Immature natural killer cell (primary cell): ENCODE measurements at regions not wholly inside any gene's neighbourhood (a gene's known extent, or its start where the extent isn't known, plus 50 kb on each side); places are given as distances from the start of the nearest gene placed in this dataset.

Source experiments
- DNase-seq, 3 donors: peaks; one replicate each; pipeline ENCODE4 v3.0.0; 2022; ENCODE audit warnings: mixed read lengths in 1 of 3
- H3K27ac Mint-ChIP-seq, 6 donors: one replicate each; pipeline ENCODE4 v1.8.0; 2020; ENCODE audit warnings: mixed read lengths in 6 of 6, mild to moderate bottlenecking in 5 of 6, inconsistent platforms in 4 of 6, moderate library complexity in 3 of 6
- H3K27me3 Mint-ChIP-seq, 3 donors: one replicate each; pipeline ENCODE4 v1.8.0; 2020 to 2021; ENCODE audit warnings: low read depth in 3 of 3, mild to moderate bottlenecking in 3 of 3, mixed read lengths in 3 of 3, moderate library complexity in 3 of 3, inconsistent platforms in 1 of 3
- H3K36me3 Mint-ChIP-seq, 3 donors: one replicate each; pipeline ENCODE4 v1.8.0; 2020; ENCODE audit warnings: mixed read lengths in 3 of 3, inconsistent platforms in 2 of 3, mild to moderate bottlenecking in 2 of 3
- H3K4me1 Mint-ChIP-seq, 2 donors: one replicate each; pipeline ENCODE4 v1.8.0; 2020; ENCODE audit warnings: inconsistent platforms in 2 of 2, mild to moderate bottlenecking in 2 of 2, mixed read lengths in 2 of 2, moderate library complexity in 1 of 2
- H3K4me3 Mint-ChIP-seq, 5 donors: one replicate each; pipeline ENCODE4 v1.8.0; 2020; ENCODE audit warnings: mild to moderate bottlenecking in 5 of 5, mixed read lengths in 5 of 5, inconsistent platforms in 3 of 5, moderate library complexity in 3 of 5
- H3K9me3 Mint-ChIP-seq, 6 donors: one replicate each; pipeline ENCODE4 v1.8.0; 2020; ENCODE audit warnings: mild to moderate bottlenecking in 6 of 6, mixed read lengths in 6 of 6, inconsistent platforms in 4 of 6, moderate library complexity in 3 of 6

GRCh38 chr5:171675511-171675910, 110.1 kb upstream of the SMIM23 start:
- H3K27me3 Mint-ChIP-seq: peaks cover 3 to 9% (median 4%) of the 10 kb centered on the region in 3 donors
- DNase-seq: no peak
- H3K36me3 Mint-ChIP-seq: no peaks in the 10 kb centered on the region
- H3K9me3 Mint-ChIP-seq: no peaks in the 10 kb centered on the region
- no peaks in the 10 kb centered on the region for H3K4me1 Mint-ChIP-seq
- H3K27ac Mint-ChIP-seq: no peak overlapping the region
- H3K4me3 Mint-ChIP-seq: no peak overlapping the region

GRCh38 chr5:171676286-171676944, 109.2 kb upstream of the SMIM23 start:
- no peak overlapping the region for H3K27ac Mint-ChIP-seq
- H3K4me1 Mint-ChIP-seq: no peaks in the 10 kb centered on the region
- no peaks in the 10 kb centered on the region for H3K9me3 Mint-ChIP-seq
- H3K4me3 Mint-ChIP-seq: no peak overlapping the region
- peaks cover 3 to 9% (median 4%) of the 10 kb centered on the region in 3 donors for H3K27me3 Mint-ChIP-seq
- H3K36me3 Mint-ChIP-seq: no peaks in the 10 kb centered on the region
- DNase-seq: no peak

DNA sequence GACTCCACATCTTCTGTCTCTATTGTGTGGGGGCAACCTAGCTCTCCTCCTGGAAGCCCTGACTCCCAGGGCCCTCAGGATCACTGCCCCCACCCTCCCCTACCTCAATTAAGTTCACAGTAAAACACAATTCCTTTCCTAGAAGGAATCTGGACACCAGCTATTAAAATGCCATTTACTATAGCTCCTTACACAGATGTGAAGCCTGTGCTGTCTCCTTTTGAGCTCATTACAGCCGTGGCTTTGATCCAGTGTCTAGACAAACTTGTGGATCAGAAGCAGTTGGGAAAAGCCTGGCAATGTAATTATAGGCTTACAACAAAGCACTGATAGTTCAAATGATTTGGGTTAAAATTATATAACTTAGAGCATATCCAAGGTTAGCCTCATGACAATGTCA, 107.0 kb upstream of the SMIM23 start:
- no peak for DNase-seq
- no peaks in the 10 kb centered on the region for H3K4me1 Mint-ChIP-seq
- no peak overlapping the region for H3K27ac Mint-ChIP-seq
- H3K36me3 Mint-ChIP-seq: no peaks in the 10 kb centered on the region
- no peak overlapping the region for H3K4me3 Mint-ChIP-seq
- no peaks in the 10 kb centered on the region for H3K9me3 Mint-ChIP-seq
- H3K27me3 Mint-ChIP-seq: peaks cover 3 to 15% (median 5%) of the 10 kb centered on the region in 3 donors

GRCh38 chr5:171680485-171680884, 105.1 kb upstream of the SMIM23 start:
- Mint-ChIP-seq H3K9me3 (no peaks in the 10 kb centered on the region), H3K4me3 (no peak overlapping the region), H3K36me3 (no peaks in the 10 kb centered on the region), H3K27me3 (peaks cover 3 to 17% (median 3%) of the 10 kb centered on the region in 3 donors), H3K4me1 (no peaks in the 10 kb centered on the region), H3K27ac (no peak overlapping the region)
- DNase-seq: no peak

- Mint-ChIP-seq H3K27ac (no peak overlapping the region), H3K27me3 (peaks cover 3 to 21% (median 3%) of the 10 kb centered on the region in 3 donors), H3K4me1 (no peaks in the 10 kb centered on the region), H3K9me3 (no peaks in the 10 kb centered on the region), H3K36me3 (no peaks in the 10 kb centered on the region), H3K4me3 (no peak overlapping the region)
- DNase-seq: no peak
These were observed 104.6 kb upstream of the SMIM23 start for GRCh38 chr5:171681061-171681460.

DNA sequence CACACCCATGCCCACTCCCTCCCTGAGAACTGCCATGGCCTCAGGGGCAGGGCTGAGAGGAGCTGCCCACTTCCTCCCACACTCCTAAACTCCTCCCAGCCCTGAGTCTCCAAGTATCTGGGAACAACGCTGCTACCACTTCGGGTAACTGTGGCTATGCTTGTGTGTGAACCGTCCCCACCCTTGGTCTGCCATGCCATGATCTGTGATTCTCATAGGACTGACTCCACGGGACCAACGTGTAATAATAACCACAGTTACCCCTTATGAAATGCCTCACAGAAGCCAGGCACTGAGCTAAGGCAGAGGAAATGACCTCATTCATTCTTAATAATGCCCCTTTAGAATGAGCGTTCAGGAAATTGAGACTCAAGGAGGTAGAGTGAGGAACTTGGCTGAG, 103.9 kb upstream of the SMIM23 start:
- no peak overlapping the region for H3K4me3 Mint-ChIP-seq
- peaks cover 0 to 17% (median 3%) of the 10 kb centered on the region in 3 donors for H3K27me3 Mint-ChIP-seq
- H3K27ac Mint-ChIP-seq: no peak overlapping the region
- no peaks in the 10 kb centered on the region for H3K36me3 Mint-ChIP-seq
- no peak for DNase-seq
- no peaks in the 10 kb centered on the region for H3K9me3 Mint-ChIP-seq
- H3K4me1 Mint-ChIP-seq: no peaks in the 10 kb centered on the region

- no peaks in the 10 kb centered on the region for H3K9me3 Mint-ChIP-seq
- H3K36me3 Mint-ChIP-seq: no peaks in the 10 kb centered on the region
- H3K27me3 Mint-ChIP-seq: peaks cover 0 to 17% (median 3%) of the 10 kb centered on the region in 3 donors
- no peak overlapping the region for H3K4me3 Mint-ChIP-seq
- no peak for DNase-seq
- no peaks in the 10 kb centered on the region for H3K4me1 Mint-ChIP-seq
- no peak overlapping the region for H3K27ac Mint-ChIP-seq
These were observed 102.8 kb upstream of the SMIM23 start for GRCh38 chr5:171682801-171683200.

GRCh38 chr5:171684169-171684568, 101.4 kb upstream of the SMIM23 start:
- Mint-ChIP-seq H3K27me3 (peaks cover 0 to 16% (median 3%) of the 10 kb centered on the region in 3 donors), H3K9me3 (no peaks in the 10 kb centered on the region), H3K4me3 (no peak overlapping the region), H3K27ac (no peak overlapping the region), H3K36me3 (no peaks in the 10 kb centered on the region), H3K4me1 (no peaks in the 10 kb centered on the region)
- DNase-seq: no peak

DNA sequence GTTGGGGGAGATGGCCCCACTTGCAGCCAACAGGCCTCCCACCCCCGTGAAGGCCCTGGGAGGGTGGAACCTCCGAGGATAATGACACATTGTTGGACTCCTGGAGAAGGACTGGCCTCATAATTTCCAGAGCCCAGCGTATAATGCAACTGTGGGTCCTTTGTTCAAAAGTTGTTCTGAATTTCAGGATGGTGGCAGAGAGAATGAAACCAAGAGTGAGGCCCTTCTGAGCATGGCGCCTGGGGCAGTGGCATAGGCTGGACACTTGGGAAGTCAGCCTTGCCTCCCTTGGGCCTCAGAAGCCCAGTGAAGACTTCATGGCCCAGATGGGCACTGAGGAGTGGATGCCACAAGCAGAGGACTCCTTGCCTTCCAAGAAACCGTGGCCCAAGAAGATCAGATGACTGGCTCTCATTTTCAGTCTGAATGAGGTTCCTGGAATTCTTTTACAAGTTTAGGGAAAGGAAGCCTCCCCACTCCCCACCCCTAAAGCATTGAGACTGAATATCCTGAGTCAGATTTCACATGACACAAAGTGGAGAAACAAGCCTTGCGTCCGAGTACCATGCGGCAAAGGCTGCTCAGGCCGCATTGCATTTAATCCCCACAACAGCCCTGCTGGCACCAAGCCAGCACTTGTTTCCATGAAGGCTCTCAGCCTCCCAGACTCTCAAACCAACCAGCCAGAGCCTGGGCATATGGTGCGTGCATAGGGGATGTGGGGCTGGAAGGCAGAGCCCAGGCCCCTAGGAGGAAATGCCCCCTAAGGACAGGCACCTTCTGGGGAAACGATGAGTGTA, 96.7 kb upstream of the SMIM23 start:
- H3K27me3 Mint-ChIP-seq: peaks cover 0 to 8% (median 0%) of the 10 kb centered on the region in 3 donors
- no peak overlapping the region for H3K4me3 Mint-ChIP-seq
- no peaks in the 10 kb centered on the region for H3K9me3 Mint-ChIP-seq
- no peaks in the 10 kb centered on the region for H3K36me3 Mint-ChIP-seq
- no peaks in the 10 kb centered on the region for H3K4me1 Mint-ChIP-seq
- DNase-seq: no peak
- H3K27ac Mint-ChIP-seq: no peak overlapping the region

GRCh38 chr5:171689853-171690417, 95.7 kb upstream of the SMIM23 start:
- Mint-ChIP-seq H3K4me1 (no peaks in the 10 kb centered on the region), H3K27ac (no peak overlapping the region), H3K9me3 (no peaks in the 10 kb centered on the region), H3K27me3 (peaks cover 0 to 5% (median 0%) of the 10 kb centered on the region in 3 donors), H3K4me3 (no peak overlapping the region), H3K36me3 (no peaks in the 10 kb centered on the region)
- DNase-seq: no peak

GRCh38 chr5:171692107-171692506, 93.5 kb upstream of the SMIM23 start:
- Mint-ChIP-seq H3K36me3 (no peaks in the 10 kb centered on the region), H3K4me1 (no peaks in the 10 kb centered on the region), H3K27me3 (peaks cover 0 to 3% (median 0%) of the 10 kb centered on the region in 3 donors), H3K9me3 (no peaks in the 10 kb centered on the region), H3K27ac (no peak overlapping the region), H3K4me3 (no peak overlapping the region)
- no peak for DNase-seq

- Mint-ChIP-seq H3K27ac (no peak overlapping the region), H3K4me3 (no peak overlapping the region), H3K9me3 (no peaks in the 10 kb centered on the region), H3K4me1 (no peaks in the 10 kb centered on the region), H3K36me3 (no peaks in the 10 kb centered on the region), H3K27me3 (peaks cover 0 to 3% (median 0%) of the 10 kb centered on the region in 3 donors)
- DNase-seq: no peak
These were observed 92.7 kb upstream of the SMIM23 start for GRCh38 chr5:171692936-171693335.

GRCh38 chr5:171693412-171693811, 92.2 kb upstream of the SMIM23 start:
- H3K27me3 Mint-ChIP-seq: peaks cover 0 to 3% (median 0%) of the 10 kb centered on the region in 3 donors
- H3K9me3 Mint-ChIP-seq: no peaks in the 10 kb centered on the region
- no peaks in the 10 kb centered on the region for H3K36me3 Mint-ChIP-seq
- H3K4me3 Mint-ChIP-seq: no peak overlapping the region
- DNase-seq: no peak
- no peak overlapping the region for H3K27ac Mint-ChIP-seq
- H3K4me1 Mint-ChIP-seq: no peaks in the 10 kb centered on the region

DNA sequence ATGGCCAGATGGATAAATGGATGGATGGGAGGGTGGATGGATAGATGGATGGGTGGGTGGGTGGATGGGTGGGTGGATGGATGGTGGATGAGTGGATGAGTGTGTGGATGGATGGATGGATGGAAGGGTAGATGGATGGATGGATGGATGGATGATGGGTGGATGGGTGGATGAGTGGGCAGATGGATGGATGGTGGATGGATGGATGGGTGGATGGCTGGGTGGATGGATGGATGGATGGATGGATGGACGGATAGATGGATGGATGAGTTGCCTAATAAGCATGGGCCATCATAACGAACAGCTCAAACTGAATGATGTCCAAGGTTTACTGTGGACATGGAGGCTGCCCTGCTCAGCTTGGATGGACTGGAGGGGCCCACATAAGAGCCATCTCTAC, 89.8 kb upstream of the SMIM23 start:
- Mint-ChIP-seq H3K36me3 (no peaks in the 10 kb centered on the region), H3K27me3 (peaks cover 0 to 3% (median 0%) of the 10 kb centered on the region in 3 donors), H3K9me3 (no peaks in the 10 kb centered on the region), H3K4me3 (no peak overlapping the region), H3K4me1 (no peaks in the 10 kb centered on the region), H3K27ac (no peak overlapping the region)
- no peak for DNase-seq
